Endothelial cell of umbilical vein (primary cell): ENCODE measurements at regions not wholly inside any gene's neighbourhood (a gene's known extent, or its start where the extent isn't known, plus 50 kb on each side); places are given as distances from the start of the nearest gene placed in this dataset.

ENCODE experiments used
- EZH2 ChIP-seq: IDR thresholded peaks from 2 replicates; pipeline ENCODE4 v1.6.1; 2012; ENCODE audit warnings: borderline replicate concordance, low read depth, mild to moderate bottlenecking, moderate library complexity, low read length, inconsistent platforms; ENCODE audit not compliant: severe bottlenecking
- FOS ChIP-seq: IDR thresholded peaks from 2 replicates; pipeline ENCODE4 v1.6.1; 2011; ENCODE audit warnings: mild to moderate bottlenecking, low read length, moderate library complexity, borderline replicate concordance; ENCODE audit not compliant: insufficient read depth
- GATA2 ChIP-seq: IDR thresholded peaks from 2 replicates; pipeline ENCODE4 v1.7.0; 2011; ENCODE audit warnings: low read depth, mild to moderate bottlenecking, moderate library complexity, mixed read lengths, low read length; ENCODE audit not compliant: insufficient read length, insufficient read depth
- JUN ChIP-seq: IDR thresholded peaks from 2 replicates; pipeline ENCODE4 v1.6.1; 2011; ENCODE audit warnings: borderline replicate concordance, low read depth; ENCODE audit not compliant: insufficient read length, insufficient read depth
- MYC ChIP-seq: IDR thresholded peaks from one replicate; pipeline ENCODE4 v1.6.1; 2011; ENCODE audit warnings: mild to moderate bottlenecking, low read depth, low read length
- POLR2A ChIP-seq: IDR thresholded peaks from 2 replicates; pipeline ENCODE4 v1.6.1; 2012; ENCODE audit warnings: low read depth, mild to moderate bottlenecking, control low read depth, low read length
- POLR2AphosphoS5 ChIP-seq: IDR thresholded peaks from 2 replicates; pipeline ENCODE4 v1.6.1; 2012; ENCODE audit warnings: low read depth, mild to moderate bottlenecking, control low read depth, low read length, moderate library complexity; ENCODE audit not compliant: insufficient read depth
- TF ChIP-seq, protein P1 (sequence below), 2 donors: IDR thresholded peaks; 1 replicate in 1 of 2; 2 replicates in 1 of 2; pipeline ENCODE4 v1.5.1; 2011; ENCODE audit warnings: low read length in 2 of 2, mild to moderate bottlenecking in 2 of 2, moderate library complexity in 2 of 2, control low read depth in 1 of 2, inconsistent platforms in 1 of 2, low read depth in 1 of 2; ENCODE audit not compliant: insufficient read depth in 1 of 2; ENCODE audit errors: extremely low read depth in 1 of 2
- TF ChIP-seq, protein P2 (sequence below): IDR thresholded peaks from 2 replicates; pipeline ENCODE4 v1.6.1; 2011; ENCODE audit not compliant: insufficient read depth, insufficient read length

DNA sequence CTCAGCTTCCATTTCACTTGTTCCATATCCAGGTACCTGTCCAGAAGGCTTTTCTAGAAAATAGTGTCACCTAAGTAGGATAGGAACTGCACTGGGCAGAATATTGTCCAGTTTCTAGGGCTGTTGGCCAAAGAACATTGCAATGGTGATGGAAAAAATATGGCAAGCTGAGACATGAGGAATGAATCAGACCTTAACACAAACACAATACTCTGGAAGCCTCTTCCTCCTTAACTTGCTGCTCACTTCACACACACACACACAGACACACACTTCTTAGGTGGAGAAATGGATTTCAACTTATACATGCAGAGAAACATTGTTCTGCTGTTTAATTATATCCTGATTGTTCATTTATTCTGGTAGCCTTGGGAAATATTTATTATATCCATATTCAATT is 203.0 kb upstream of the RGS17 start:
- TF ChIP-seq, protein P1, sequence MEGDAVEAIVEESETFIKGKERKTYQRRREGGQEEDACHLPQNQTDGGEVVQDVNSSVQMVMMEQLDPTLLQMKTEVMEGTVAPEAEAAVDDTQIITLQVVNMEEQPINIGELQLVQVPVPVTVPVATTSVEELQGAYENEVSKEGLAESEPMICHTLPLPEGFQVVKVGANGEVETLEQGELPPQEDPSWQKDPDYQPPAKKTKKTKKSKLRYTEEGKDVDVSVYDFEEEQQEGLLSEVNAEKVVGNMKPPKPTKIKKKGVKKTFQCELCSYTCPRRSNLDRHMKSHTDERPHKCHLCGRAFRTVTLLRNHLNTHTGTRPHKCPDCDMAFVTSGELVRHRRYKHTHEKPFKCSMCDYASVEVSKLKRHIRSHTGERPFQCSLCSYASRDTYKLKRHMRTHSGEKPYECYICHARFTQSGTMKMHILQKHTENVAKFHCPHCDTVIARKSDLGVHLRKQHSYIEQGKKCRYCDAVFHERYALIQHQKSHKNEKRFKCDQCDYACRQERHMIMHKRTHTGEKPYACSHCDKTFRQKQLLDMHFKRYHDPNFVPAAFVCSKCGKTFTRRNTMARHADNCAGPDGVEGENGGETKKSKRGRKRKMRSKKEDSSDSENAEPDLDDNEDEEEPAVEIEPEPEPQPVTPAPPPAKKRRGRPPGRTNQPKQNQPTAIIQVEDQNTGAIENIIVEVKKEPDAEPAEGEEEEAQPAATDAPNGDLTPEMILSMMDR (IDR thresholded peaks at IDR 0.05; ENCODE audit: extremely low read depth in 1 of 2, insufficient read depth in 1 of 2, low read depth in 1 of 2, low read length in 2 of 2), result no peak
- TF ChIP-seq POLR2A (no peak), POLR2AphosphoS5 (no peak), EZH2 (no peak), JUN (no peak), MYC (no peak), FOS (no peak), GATA2 (no peak)
- TF ChIP-seq, protein P2, sequence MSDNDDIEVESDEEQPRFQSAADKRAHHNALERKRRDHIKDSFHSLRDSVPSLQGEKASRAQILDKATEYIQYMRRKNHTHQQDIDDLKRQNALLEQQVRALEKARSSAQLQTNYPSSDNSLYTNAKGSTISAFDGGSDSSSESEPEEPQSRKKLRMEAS, result no peak
